ENCODE measurements at regions not wholly inside any gene's neighbourhood (a gene's known extent, or its start where the extent isn't known, plus 50 kb on each side); places are given as distances from the start of the nearest gene placed in this dataset.
A peak's percentile ranks its signal among the peaks of the same experiment; 100 is the strongest.

- Mint-ChIP-seq H3K9me3 (no peaks in the 10 kb centered on the region), H3K27ac (peak overlapping the region; percentile 91), H3K4me3 (peak overlapping the region; percentile 41), H3K4me1 (peaks cover 24% of the 10 kb centered on the region), H3K36me3 (no peaks in the 10 kb centered on the region), H3K27me3 (ENCODE audit: low read depth) (peaks cover 3% of the 10 kb centered on the region)
- peak in 1 of 2 experiments; percentile 45 for DNase-seq (ENCODE audit: low spot score in 2 of 2, unreplicated experiment in 2 of 2)
- no peak for TF ChIP-seq CTCF (IDR thresholded peaks at IDR 0.05; ENCODE audit: unreplicated experiment)
Measured at GRCh38 chr4:140267576-140267975, 105.9 kb upstream of the SCOC start.

GRCh38 chr4:140266958-140267568 is 106.4 kb upstream of the SCOC start:
- Mint-ChIP-seq H3K4me1 (peaks cover 24% of the 10 kb centered on the region), H3K27me3 (ENCODE audit: low read depth) (peaks cover 3% of the 10 kb centered on the region), H3K36me3 (no peaks in the 10 kb centered on the region), H3K27ac (peak overlapping the region; percentile 91), H3K4me3 (peak overlapping the region; percentile 41), H3K9me3 (no peaks in the 10 kb centered on the region)
- no peak for DNase-seq (ENCODE audit: low spot score in 2 of 2, unreplicated experiment in 2 of 2)
- TF ChIP-seq CTCF (IDR thresholded peaks at IDR 0.05; ENCODE audit: unreplicated experiment) = no peak

GRCh38 chr4:140260227-140260626 is 106.2 kb upstream of the MAML3 start:
- no peak for DNase-seq (ENCODE audit: low spot score in 2 of 2, unreplicated experiment in 2 of 2)
- no peak overlapping the region for H3K27ac Mint-ChIP-seq

GRCh38 chr4:140258476-140258875 is 104.5 kb upstream of the MAML3 start:
- Mint-ChIP-seq H3K27me3 (ENCODE audit: low read depth) (peaks cover 3% of the 10 kb centered on the region), H3K4me3 (no peak overlapping the region), H3K27ac (no peak overlapping the region), H3K9me3 (no peaks in the 10 kb centered on the region), H3K36me3 (no peaks in the 10 kb centered on the region), H3K4me1 (peaks cover 31% of the 10 kb centered on the region)
- DNase-seq (ENCODE audit: low spot score in 2 of 2, unreplicated experiment in 2 of 2) = no peak
- no peak for TF ChIP-seq CTCF (IDR thresholded peaks at IDR 0.05; ENCODE audit: unreplicated experiment)

More at GRCh38 chr4:140260227-140260626, 106.2 kb upstream of the MAML3 start:
- Mint-ChIP-seq H3K4me3 (no peak overlapping the region), H3K4me1 (peaks cover 18% of the 10 kb centered on the region), H3K27me3 (ENCODE audit: low read depth) (peaks cover 3% of the 10 kb centered on the region), H3K9me3 (no peaks in the 10 kb centered on the region), H3K36me3 (no peaks in the 10 kb centered on the region)
- no peak for TF ChIP-seq CTCF (IDR thresholded peaks at IDR 0.05; ENCODE audit: unreplicated experiment)

- Mint-ChIP-seq H3K9me3 (no peaks in the 10 kb centered on the region), H3K27me3 (ENCODE audit: low read depth) (peaks cover 3% of the 10 kb centered on the region), H3K4me3 (no peak overlapping the region), H3K4me1 (peaks cover 35% of the 10 kb centered on the region), H3K27ac (peak overlapping the region; percentile 50), H3K36me3 (no peaks in the 10 kb centered on the region)
- no peak for DNase-seq (ENCODE audit: low spot score in 2 of 2, unreplicated experiment in 2 of 2)
- no peak for TF ChIP-seq CTCF (IDR thresholded peaks at IDR 0.05; ENCODE audit: unreplicated experiment)
Measured at GRCh38 chr4:140257461-140258305, 103.7 kb upstream of the MAML3 start.

Measured in mesothelial cell of epicardium (in vitro differentiated cells).